ENCODE measurements at regions not wholly inside any gene's neighbourhood (a gene's known extent, or its start where the extent isn't known, plus 50 kb on each side); places are given as distances from the start of the nearest gene placed in this dataset.

GRCh38 chr12:87836190-87836589 lies 193.0 kb downstream of the C12orf50 start:
- no peak for TF ChIP-seq CTCF (IDR thresholded peaks at IDR 0.05)
- TF ChIP-seq POLR2A (IDR thresholded peaks at IDR 0.05), result no peak
